H9 (cell line): ENCODE measurements at regions not wholly inside any gene's neighbourhood (a gene's known extent, or its start where the extent isn't known, plus 50 kb on each side); places are given as distances from the start of the nearest gene placed in this dataset.

Experiments
- DNase-seq: peaks from one replicate; pipeline ENCODE4 v3.0.0-alpha.2; 2017
- H2AFZ ChIP-seq: one replicate; pipeline ENCODE4 v1.6.1; 2013; ENCODE audit warnings: mild to moderate bottlenecking, low read length, control low read depth, moderate library complexity
- H2AK5ac ChIP-seq: 2 replicates; pipeline ENCODE4 v1.6.1; 2013; ENCODE audit warnings: low read length, control low read depth, mixed read lengths; ENCODE audit not compliant: insufficient read length
- H2BK120ac ChIP-seq: one replicate; pipeline ENCODE4 v1.6.1; 2013; ENCODE audit warnings: low read depth, mild to moderate bottlenecking, low read length, control low read depth, inconsistent platforms; ENCODE audit not compliant: poor library complexity, severe bottlenecking
- H2BK12ac ChIP-seq: 2 replicates; pipeline ENCODE4 v1.6.1; 2013; ENCODE audit warnings: low read length, control low read depth, mixed read lengths, low read depth; ENCODE audit not compliant: insufficient read length
- H2BK15ac ChIP-seq: 2 replicates; pipeline ENCODE4 v1.6.1; 2013; ENCODE audit warnings: low read depth, low read length, control low read depth
- H2BK20ac ChIP-seq: one replicate; pipeline ENCODE4 v1.6.1; 2013; ENCODE audit warnings: low read depth, mild to moderate bottlenecking, low read length, control low read depth, inconsistent platforms; ENCODE audit not compliant: poor library complexity, severe bottlenecking
- H2BK5ac ChIP-seq: 2 replicates; pipeline ENCODE4 v1.6.1; 2013; ENCODE audit warnings: low read length, control low read depth, mixed read lengths; ENCODE audit not compliant: insufficient read length
- H3K14ac ChIP-seq: 2 replicates; pipeline ENCODE4 v1.6.1; 2013; ENCODE audit warnings: low read length, control low read depth; ENCODE audit not compliant: insufficient read depth
- H3K18ac ChIP-seq: 2 replicates; pipeline ENCODE4 v1.6.1; 2013; ENCODE audit warnings: low read depth, mild to moderate bottlenecking, mixed read lengths, low read length, control low read depth; ENCODE audit not compliant: insufficient read length
- H3K23ac ChIP-seq: 2 replicates; pipeline ENCODE4 v1.6.1; 2013; ENCODE audit warnings: low read length, control low read depth, mixed read lengths, low read depth; ENCODE audit not compliant: insufficient read length
- H3K23me2 ChIP-seq: 2 replicates; pipeline ENCODE4 v1.6.1; 2013; ENCODE audit warnings: low read depth, mild to moderate bottlenecking, mixed read lengths, low read length, control low read depth; ENCODE audit not compliant: insufficient read length, poor library complexity, severe bottlenecking
- H3K27ac ChIP-seq: 2 replicates; pipeline ENCODE4 v1.5.1; 2013; ENCODE audit warnings: low read length, control low read depth, mixed read lengths, low read depth; ENCODE audit not compliant: insufficient read length
- H3K27me3 ChIP-seq: 2 replicates; pipeline ENCODE4 v1.6.1; 2013; ENCODE audit warnings: low read length, control low read depth, inconsistent platforms; ENCODE audit not compliant: insufficient read depth
- H3K4ac ChIP-seq: 2 replicates; pipeline ENCODE4 v1.6.1; 2013; ENCODE audit warnings: low read depth, mild to moderate bottlenecking, control low read depth, inconsistent platforms, low read length, moderate library complexity
- H3K4me1 ChIP-seq: 2 replicates; pipeline ENCODE4 v1.6.1; 2013; ENCODE audit warnings: low read length, control low read depth, inconsistent platforms; ENCODE audit not compliant: insufficient read depth
- H3K4me2 ChIP-seq: 2 replicates; pipeline ENCODE4 v1.6.1; 2013; ENCODE audit warnings: low read length, control low read depth, mixed read lengths; ENCODE audit not compliant: insufficient read length, insufficient read depth
- H3K56ac ChIP-seq: 2 replicates; pipeline ENCODE4 v1.6.1; 2013; ENCODE audit warnings: low read depth, mild to moderate bottlenecking, mixed read lengths, low read length, control low read depth; ENCODE audit not compliant: insufficient read length
- H3K79me1 ChIP-seq: 2 replicates; pipeline ENCODE4 v1.6.1; 2013; ENCODE audit warnings: low read depth, mild to moderate bottlenecking, moderate library complexity, low read length, control low read depth, inconsistent platforms; ENCODE audit not compliant: insufficient read depth, poor library complexity, severe bottlenecking
- H3K79me2 ChIP-seq: 2 replicates; pipeline ENCODE4 v1.6.1; 2013; ENCODE audit warnings: low read length, control low read depth, inconsistent platforms; ENCODE audit not compliant: insufficient read depth
- H3K9ac ChIP-seq: 2 replicates; pipeline ENCODE4 v1.6.1; 2013; ENCODE audit warnings: low read length, control low read depth, mixed read lengths; ENCODE audit not compliant: insufficient read length; ENCODE audit errors: extremely low read depth
- H3K9me3 ChIP-seq: one replicate; pipeline ENCODE4 v1.6.1; 2013; ENCODE audit warnings: low read depth, low read length, inconsistent platforms; ENCODE audit not compliant: control insufficient read depth
- H3T11ph ChIP-seq: one replicate; pipeline ENCODE4 v1.6.1; 2013; ENCODE audit warnings: mild to moderate bottlenecking, low read length, control low read depth, inconsistent platforms
- H4K20me1 ChIP-seq: one replicate; pipeline ENCODE4 v1.6.1; 2013; ENCODE audit not compliant: control insufficient read depth, insufficient read length, insufficient read depth
- H4K5ac ChIP-seq: 2 replicates; pipeline ENCODE4 v1.6.1; 2013; ENCODE audit warnings: low read depth, mild to moderate bottlenecking, mixed read lengths, low read length, control low read depth; ENCODE audit not compliant: insufficient read length
- H4K8ac ChIP-seq: replicated peaks from 2 replicates; pipeline ENCODE4 v1.6.1; 2013; ENCODE audit warnings: low read length, control low read depth, mixed read lengths, low read depth; ENCODE audit not compliant: insufficient read length
- H4K91ac ChIP-seq: 2 replicates; pipeline ENCODE4 v1.6.1; 2013; ENCODE audit warnings: low read depth, mild to moderate bottlenecking, moderate library complexity, mixed read lengths, low read length, control low read depth; ENCODE audit not compliant: insufficient read length
- H3K27ac Mint-ChIP-seq, 3 experiments: 2 replicates in 2 of 3; 3 replicates in 1 of 3; pipeline ENCODE4 v1.8.0; 2020 to 2021; ENCODE audit warnings: mixed read lengths in 3 of 3, mild to moderate bottlenecking in 1 of 3, moderate library complexity in 1 of 3
- H3K27me3 Mint-ChIP-seq: 2 replicates; pipeline ENCODE4 v1.8.0; 2021; ENCODE audit warnings: low read depth, mild to moderate bottlenecking, moderate library complexity, mixed read lengths
- H3K36me3 Mint-ChIP-seq, 3 experiments: 2 replicates in 2 of 3; 3 replicates in 1 of 3; pipeline ENCODE4 v1.8.0; 2020 to 2021; ENCODE audit warnings: low read depth in 3 of 3, mixed read lengths in 3 of 3; ENCODE audit not compliant: insufficient read depth in 1 of 3
- H3K4me1 Mint-ChIP-seq, 2 experiments: 2 replicates each; pipeline ENCODE4 v1.8.0; 2020; ENCODE audit warnings: mixed read lengths in 2 of 2
- H3K4me3 Mint-ChIP-seq, 2 experiments: 2 replicates in 1 of 2; 3 replicates in 1 of 2; pipeline ENCODE4 v1.8.0; 2020 to 2021; ENCODE audit warnings: mild to moderate bottlenecking in 2 of 2, mixed read lengths in 2 of 2, moderate library complexity in 1 of 2
- H3K9me3 Mint-ChIP-seq, 2 experiments: 2 replicates in 1 of 2; 3 replicates in 1 of 2; pipeline ENCODE4 v1.8.0; 2020; ENCODE audit warnings: mild to moderate bottlenecking in 2 of 2, mixed read lengths in 2 of 2, moderate library complexity in 1 of 2
- WGBS: extraction: QIAGEN DNeasy Blood & Tissue Kit; methylation state at CpG from one replicate; pipeline ENCODE4 v1.1.7; 2013; ENCODE audit warnings: missing lambda C conversion rate, low lambda C conversion rate, mixed read lengths; ENCODE audit not compliant: insufficient read length; ENCODE audit errors: extremely low coverage; 5-methylcytosine and 5-hydroxymethylcytosine counted together
- TF ChIP-seq, protein P1 (sequence below): fragments of 200-600 bp; sonication (generic); conservative IDR thresholded peaks from 3 replicates; pipeline ENCODE4 v1.8.0; 2021; ENCODE audit warnings: antibody characterized with exemption, mild to moderate bottlenecking

DNA sequence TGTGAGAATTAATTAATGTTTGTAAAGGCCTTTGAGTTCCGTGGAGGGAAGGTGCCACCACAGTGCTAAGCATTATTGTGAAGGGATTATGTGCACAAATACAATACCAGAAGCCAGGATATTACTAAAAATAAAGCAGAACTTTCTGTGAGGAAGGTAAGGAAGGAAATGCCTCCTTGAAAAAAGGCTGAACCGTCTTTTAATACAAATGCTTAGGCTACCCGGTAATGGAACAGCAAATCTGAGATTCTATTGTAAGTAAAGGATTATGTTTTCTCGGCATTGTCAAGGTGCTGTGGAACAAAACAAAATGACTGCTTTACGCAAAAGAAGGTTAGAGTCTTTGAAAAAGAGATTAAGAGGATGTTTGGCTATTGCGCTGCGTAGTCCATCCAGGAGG lies 57.9 kb upstream of the SPRY1 start:
- H3K18ac ChIP-seq: no peak overlapping the region
- no peak for DNase-seq
- no peak overlapping the region for H3K56ac ChIP-seq
- no CpG with 5 or more reads among the region's 7 CpGs for WGBS
- H3K23me2 ChIP-seq: no peaks in the 10 kb centered on the region
- Mint-ChIP-seq H3K36me3 (peaks cover 0 to 33% (median 7%) of the 10 kb centered on the region in 3 experiments; a peak in 4 of 7 replicates), H3K9me3 (peaks cover 17% of the 10 kb centered on the region in 2 experiments), H3K27me3 (peaks cover 6% of the 10 kb centered on the region; the same call in 1 of the 2 replicates), H3K4me3 (no peak overlapping the region), H3K27ac (no peak overlapping the region), H3K4me1 (peaks cover 15% of the 10 kb centered on the region in 2 experiments)
- no peak overlapping the region for H3K14ac ChIP-seq
- TF ChIP-seq, protein P1, sequence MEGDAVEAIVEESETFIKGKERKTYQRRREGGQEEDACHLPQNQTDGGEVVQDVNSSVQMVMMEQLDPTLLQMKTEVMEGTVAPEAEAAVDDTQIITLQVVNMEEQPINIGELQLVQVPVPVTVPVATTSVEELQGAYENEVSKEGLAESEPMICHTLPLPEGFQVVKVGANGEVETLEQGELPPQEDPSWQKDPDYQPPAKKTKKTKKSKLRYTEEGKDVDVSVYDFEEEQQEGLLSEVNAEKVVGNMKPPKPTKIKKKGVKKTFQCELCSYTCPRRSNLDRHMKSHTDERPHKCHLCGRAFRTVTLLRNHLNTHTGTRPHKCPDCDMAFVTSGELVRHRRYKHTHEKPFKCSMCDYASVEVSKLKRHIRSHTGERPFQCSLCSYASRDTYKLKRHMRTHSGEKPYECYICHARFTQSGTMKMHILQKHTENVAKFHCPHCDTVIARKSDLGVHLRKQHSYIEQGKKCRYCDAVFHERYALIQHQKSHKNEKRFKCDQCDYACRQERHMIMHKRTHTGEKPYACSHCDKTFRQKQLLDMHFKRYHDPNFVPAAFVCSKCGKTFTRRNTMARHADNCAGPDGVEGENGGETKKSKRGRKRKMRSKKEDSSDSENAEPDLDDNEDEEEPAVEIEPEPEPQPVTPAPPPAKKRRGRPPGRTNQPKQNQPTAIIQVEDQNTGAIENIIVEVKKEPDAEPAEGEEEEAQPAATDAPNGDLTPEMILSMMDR: no peak
- H3K79me2 ChIP-seq: no peaks in the 10 kb centered on the region
- no peak overlapping the region for H2AK5ac ChIP-seq
- H3K23ac ChIP-seq: no peak overlapping the region
- no peak overlapping the region for H2BK20ac ChIP-seq
- no peak overlapping the region for H2BK12ac ChIP-seq
- no peak overlapping the region for H2BK15ac ChIP-seq
- no peak overlapping the region for H3K4me2 ChIP-seq
- H2BK5ac ChIP-seq: no peak overlapping the region
- no peaks in the 10 kb centered on the region for H3K79me1 ChIP-seq
- no peak overlapping the region for H3T11ph ChIP-seq
- H2BK120ac ChIP-seq: no peak overlapping the region
- no peak overlapping the region for H4K5ac ChIP-seq
- no peak overlapping the region for H3K4ac ChIP-seq
- no peak overlapping the region for H4K91ac ChIP-seq
- no peaks in the 10 kb centered on the region for H4K20me1 ChIP-seq
- no peaks in the 10 kb centered on the region for H3K9me3 ChIP-seq
- H3K9ac ChIP-seq: no peak overlapping the region
- no peaks in the 10 kb centered on the region for H3K4me1 ChIP-seq
- no peak overlapping the region for H3K27ac ChIP-seq
- no peak overlapping the region for H2AFZ ChIP-seq
- H4K8ac ChIP-seq: no peak overlapping the region
- H3K27me3 ChIP-seq: no peaks in the 10 kb centered on the region
